ENCODE measurements at regions not wholly inside any gene's neighbourhood (a gene's known extent, or its start where the extent isn't known, plus 50 kb on each side); places are given as distances from the start of the nearest gene placed in this dataset.
"Not testable (repeated sequence)": the region's sequence is repeated elsewhere in the genome, so short reads cannot be mapped to it uniquely, and the experiment has no call there.

- Mint-ChIP-seq H3K27me3 (ENCODE audit: unreplicated experiment) (peaks cover 8% of the 10 kb centered on the region), H3K36me3 (ENCODE audit: unreplicated experiment) (no peaks in the 10 kb centered on the region), H3K4me3 (ENCODE audit: unreplicated experiment) (no peak overlapping the region), H3K4me1 (ENCODE audit: unreplicated experiment) (no peaks in the 10 kb centered on the region), H3K27ac (ENCODE audit: unreplicated experiment) (no peak overlapping the region), H3K9me3 (ENCODE audit: unreplicated experiment) (no peaks in the 10 kb centered on the region)
- TF ChIP-seq CTCF (IDR thresholded peaks at IDR 0.05), result no peak
- DNase-seq (ENCODE audit: extremely low spot score, unreplicated experiment), result no peak
Observed at GRCh38 chr6:14595751-14596150, 478.2 kb downstream of the CD83 start.

GRCh38 chr6:14596410-14596809 lies 478.8 kb downstream of the CD83 start:
- no peak for TF ChIP-seq CTCF (IDR thresholded peaks at IDR 0.05)
- no peaks in the 10 kb centered on the region for H3K4me1 Mint-ChIP-seq (ENCODE audit: unreplicated experiment)
- DNase-seq (ENCODE audit: extremely low spot score, unreplicated experiment), result no peak
- H3K9me3 Mint-ChIP-seq (ENCODE audit: unreplicated experiment), result no peaks in the 10 kb centered on the region
- no peak overlapping the region for H3K27ac Mint-ChIP-seq (ENCODE audit: unreplicated experiment)
- peaks cover 8% of the 10 kb centered on the region for H3K27me3 Mint-ChIP-seq (ENCODE audit: unreplicated experiment)
- no peak overlapping the region for H3K4me3 Mint-ChIP-seq (ENCODE audit: unreplicated experiment)
- H3K36me3 Mint-ChIP-seq (ENCODE audit: unreplicated experiment), result no peaks in the 10 kb centered on the region

GRCh38 chr6:14597090-14597489 lies 479.5 kb downstream of the CD83 start:
- no peak overlapping the region for H3K27ac Mint-ChIP-seq (ENCODE audit: unreplicated experiment)
- TF ChIP-seq CTCF (IDR thresholded peaks at IDR 0.05), result no peak
- H3K4me1 Mint-ChIP-seq (ENCODE audit: unreplicated experiment), result no peaks in the 10 kb centered on the region
- no peak overlapping the region for H3K4me3 Mint-ChIP-seq (ENCODE audit: unreplicated experiment)
- no peaks in the 10 kb centered on the region for H3K9me3 Mint-ChIP-seq (ENCODE audit: unreplicated experiment)
- H3K36me3 Mint-ChIP-seq (ENCODE audit: unreplicated experiment), result no peaks in the 10 kb centered on the region
- no peak for DNase-seq (ENCODE audit: extremely low spot score, unreplicated experiment)
- peaks cover 8% of the 10 kb centered on the region for H3K27me3 Mint-ChIP-seq (ENCODE audit: unreplicated experiment)

GRCh38 chr6:14598017-14598864 lies 480.7 kb downstream of the CD83 start:
- no peak for TF ChIP-seq CTCF (IDR thresholded peaks at IDR 0.05)
- H3K27me3 Mint-ChIP-seq (ENCODE audit: unreplicated experiment), result peaks cover 6% of the 10 kb centered on the region
- no peak overlapping the region for H3K4me3 Mint-ChIP-seq (ENCODE audit: unreplicated experiment)
- no peaks in the 10 kb centered on the region for H3K9me3 Mint-ChIP-seq (ENCODE audit: unreplicated experiment)
- no peak for DNase-seq (ENCODE audit: extremely low spot score, unreplicated experiment)
- no peak overlapping the region for H3K27ac Mint-ChIP-seq (ENCODE audit: unreplicated experiment)
- H3K4me1 Mint-ChIP-seq (ENCODE audit: unreplicated experiment), result no peaks in the 10 kb centered on the region
- no peaks in the 10 kb centered on the region for H3K36me3 Mint-ChIP-seq (ENCODE audit: unreplicated experiment)

GRCh38 chr6:14600306-14600705 lies 482.7 kb downstream of the CD83 start:
- not testable (repeated sequence) for DNase-seq (ENCODE audit: extremely low spot score, unreplicated experiment); H3K36me3 Mint-ChIP-seq (ENCODE audit: unreplicated experiment); H3K27me3 Mint-ChIP-seq (ENCODE audit: unreplicated experiment); H3K4me3 Mint-ChIP-seq (ENCODE audit: unreplicated experiment); H3K4me1 Mint-ChIP-seq (ENCODE audit: unreplicated experiment); H3K27ac Mint-ChIP-seq (ENCODE audit: unreplicated experiment); H3K9me3 Mint-ChIP-seq (ENCODE audit: unreplicated experiment)

Data from osteocyte (in vitro differentiated cells).